ENCODE measurements at regions not wholly inside any gene's neighbourhood (a gene's known extent, or its start where the extent isn't known, plus 50 kb on each side); places are given as distances from the start of the nearest gene placed in this dataset.

GRCh38 chr11:31883435-31883834, 72.3 kb upstream of the PAX6 start:
- FAIRE-seq (no peak), DNase-seq (ENCODE audit: extremely low read depth in 1 of 4, low spot score in 3 of 4) (no peak), ATAC-seq (no peak)
- Histone ChIP-seq H3K9me1 (ENCODE audit: control insufficient read depth, insufficient read depth, low read length) (no peaks in the 10 kb centered on the region), H3K9me3 (replicated peaks; ENCODE audit: control insufficient read depth, insufficient read depth, low read depth, low read length) (no peaks in the 10 kb centered on the region), H3K4me3 (no peak overlapping the region), H3K27me3 (ENCODE audit: control insufficient read depth in 2 of 2, insufficient read depth in 2 of 2, low read length in 2 of 2) (peaks cover 0 to 8% of the 10 kb centered on the region in 2 experiments; a peak in 2 of 5 replicates), H2AFZ (ENCODE audit: low read depth, low read length) (no peak overlapping the region), H4K20me1 (replicated peaks; ENCODE audit: control insufficient read depth, insufficient read depth, low read length) (no peaks in the 10 kb centered on the region), H3K79me2 (ENCODE audit: control insufficient read depth, insufficient read depth, low read length) (no peaks in the 10 kb centered on the region), H3K4me1 (replicated peaks in 1 of 2; ENCODE audit: control insufficient read depth in 2 of 2, insufficient read depth in 2 of 2, low read length in 2 of 2) (no peaks in the 10 kb centered on the region), H3K9ac (ENCODE audit: insufficient read depth in 1 of 2, low read depth in 2 of 2, low read length in 2 of 2) (no peak overlapping the region), H3K27ac (ENCODE audit: extremely low read depth, low read depth, low read length) (no peak overlapping the region), H3K4me2 (ENCODE audit: insufficient read depth, low read length) (no peak overlapping the region), H3K36me3 (ENCODE audit: control insufficient read depth, insufficient read depth, low read length) (no peaks in the 10 kb centered on the region)
- WGBS (ENCODE audit: insufficient coverage, low coverage, missing lambda C conversion rate) = 0% methylated on average over 3 of the region's 3 CpGs
- POLR2A ChIA-PET = no interaction called here
- CTCF ChIA-PET (ENCODE audit: low intra/inter-chr PET ratio) = no interaction called here
- no TSS peak for BruUV-seq (replicated peaks)
- intact Hi-C loops (cut with micrococcal nuclease) (loop anchor here (10.0 kb wide), 1 partner anchor 779 kb away; no protein-coding TSS in a partner anchor), in situ Hi-C loops (cut with MboI) (loop anchor here (25.0 kb wide), 1 partner anchor 771 kb away; no protein-coding TSS in a partner anchor)
- no peak for TF ChIP-seq SRF (CRISPR knock-in tag; IDR thresholded peaks at IDR 0.05)
- no peak for TF ChIP-seq ZBTB2 (IDR thresholded peaks at IDR 0.05)
- no peak for TF ChIP-seq RNF219 (CRISPR knock-in tag; IDR thresholded peaks at IDR 0.05)
- no peak for TF ChIP-seq HOMEZ (CRISPR knock-in tag; IDR thresholded peaks at IDR 0.05)
- no peak for TF ChIP-seq SRSF1 (IDR thresholded peaks at IDR 0.05; ENCODE audit: low read depth, low read length)
- no peak for TF ChIP-seq CBX8 (IDR thresholded peaks at IDR 0.05; ENCODE audit: borderline replicate concordance, extremely low read depth, low read depth, low read length, poor library complexity, severe bottlenecking)
- TF ChIP-seq RBM39 (optimal IDR thresholded peaks at IDR 0.05; ENCODE audit: low read depth, low read length) = no peak
- no peak for TF ChIP-seq L3MBTL2 (IDR thresholded peaks at IDR 0.05)
- no peak for TF ChIP-seq JUNB (CRISPR knock-in tag; conservative IDR thresholded peaks at IDR 0.05)
- no peak for TF ChIP-seq ZZZ3 (IDR thresholded peaks at IDR 0.05)
- TF ChIP-seq CREB3L1 (IDR thresholded peaks at IDR 0.05; ENCODE audit: borderline replicate concordance, low read depth) = no peak
- no peak for TF ChIP-seq E2F3 (CRISPR knock-in tag; IDR thresholded peaks at IDR 0.05)
